GM18498 (cell line): ENCODE measurements at regions not wholly inside any gene's neighbourhood (a gene's known extent, or its start where the extent isn't known, plus 50 kb on each side); places are given as distances from the start of the nearest gene placed in this dataset.
"Not testable (repeated sequence)": the region's sequence is repeated elsewhere in the genome, so short reads cannot be mapped to it uniquely, and the experiment has no call there.

Experiments used
- ATAC-seq: cut with Tn5 transposase; IDR thresholded peaks from one replicate; pipeline ENCODE4 v1.9.1; 2021; ENCODE audit warnings: mild to moderate bottlenecking, moderate library complexity; ENCODE audit not compliant: unreplicated experiment

- no peak for ATAC-seq
Measured at GRCh38 chr2:161044921-161045320, 115.3 kb upstream of the TANK start.

GRCh38 chr2:161045726-161046125, 114.5 kb upstream of the TANK start:
- no peak for ATAC-seq

GRCh38 chr2:161046876-161047275, 113.4 kb upstream of the TANK start:
- no peak for ATAC-seq

GRCh38 chr2:161048317-161048716, 111.9 kb upstream of the TANK start:
- ATAC-seq, result no peak

GRCh38 chr2:161049559-161049958, 110.7 kb upstream of the TANK start:
- ATAC-seq, result no peak

- no peak for ATAC-seq
Measured at GRCh38 chr2:161052214-161052613, 108.0 kb upstream of the TANK start.

- no peak for ATAC-seq
Measured at GRCh38 chr2:161055289-161055688, 104.9 kb upstream of the TANK start.

GRCh38 chr2:161059388-161059787, 100.8 kb upstream of the TANK start:
- ATAC-seq, result no peak

GRCh38 chr2:161061786-161062185, 98.4 kb upstream of the TANK start:
- ATAC-seq, result no peak

GRCh38 chr2:161063157-161063945, 96.9 kb upstream of the TANK start:
- peak; percentile 91 for ATAC-seq

GRCh38 chr2:161063946-161064306, 96.3 kb upstream of the TANK start:
- ATAC-seq, result peak; percentile 38

GRCh38 chr2:161067846-161068350, 92.3 kb upstream of the TANK start:
- no peak for ATAC-seq

- peak; percentile 42 for ATAC-seq
Measured at GRCh38 chr2:161068670-161069069, 91.6 kb upstream of the TANK start.

GRCh38 chr2:161070693-161071479, 89.3 kb upstream of the TANK start:
- ATAC-seq, result no peak

- not testable (repeated sequence) for ATAC-seq
Measured at GRCh38 chr2:161072436-161072835, 87.8 kb upstream of the TANK start.

- no peak for ATAC-seq
Measured at GRCh38 chr2:161075701-161076100, 84.5 kb upstream of the TANK start.

- no peak for ATAC-seq
Measured at GRCh38 chr2:161076936-161077335, 83.3 kb upstream of the TANK start.

- peak; percentile 87 for ATAC-seq
Measured at GRCh38 chr2:161077367-161078210, 82.6 kb upstream of the TANK start.

- ATAC-seq, result no peak
Measured at GRCh38 chr2:161078211-161078539, 82.1 kb upstream of the TANK start.

- no peak for ATAC-seq
Measured at GRCh38 chr2:161085149-161085548, 75.1 kb upstream of the TANK start.

- peak; percentile 82 for ATAC-seq
Measured at GRCh38 chr2:161088658-161089350, 71.4 kb upstream of the TANK start.
